HepG2 (cell line): ENCODE measurements at regions not wholly inside any gene's neighbourhood (a gene's known extent, or its start where the extent isn't known, plus 50 kb on each side); places are given as distances from the start of the nearest gene placed in this dataset.
A peak's percentile ranks its signal among the peaks of the same experiment; 100 is the strongest.

Experiments
- ATAC-seq: fragments of 200-7000 bp; cut with Tn5 transposase; 3 replicates; pipeline ENCODE4 v1.9.1; 2020; ENCODE audit warnings: mild to moderate bottlenecking, moderate library complexity
- BruUV-seq: library from RNA; stranded (reverse); fragments of 400-500 nt; replicated peaks from 2 replicates; lab custom pipeline; 2021; lab: Mats Ljungman, UMichigan
- CTCF ChIA-PET: fragments of 300-600 bp; formaldehyde crosslinking; extraction: SDS; loops from one replicate; lab custom pipeline; 2021; ENCODE audit warnings: low total read pairs, inconsistent platforms, low intra/inter-chr PET ratio; lab: Yijun Ruan, JAX
- POLR2A ChIA-PET: fragments of 350-600 bp; sonication (Branson Sonifier 250); formaldehyde crosslinking; loops from one replicate; lab custom pipeline; 2020; ENCODE audit warnings: antibody characterized with exemption, inconsistent platforms; lab: Yijun Ruan, JAX
- DNase-seq: peaks from one replicate; pipeline ENCODE4 v3.0.0-alpha.2; 2015; ENCODE audit warnings: low spot score
- FAIRE-seq: peaks from 3 replicates; lab custom pipeline; 2011; peaks lifted over from hg19 to GRCh38; lab: Jason Lieb, UNC
- H2AFZ ChIP-seq: one replicate; pipeline ENCODE4 v1.6.1; 2011; ENCODE audit warnings: low read length, inconsistent platforms
- H3K27ac ChIP-seq: fragments of 300-600 bp; 3 replicates; pipeline ENCODE4 v1.8.0; 2011; ENCODE audit warnings: mixed run types, mild to moderate bottlenecking, mixed read lengths, low read length, inconsistent platforms; ENCODE audit not compliant: insufficient read depth; ENCODE audit errors: extremely low read length
- H3K27me3 ChIP-seq, 2 experiments: fragments of 200-600 bp in 1 of 2; 2 replicates in 1 of 2; 3 replicates in 1 of 2; pipeline versions ENCODE4 v1.6.0 to v1.8.0; 2011; ENCODE audit warnings: low read length in 2 of 2, mild to moderate bottlenecking in 2 of 2, moderate library complexity in 2 of 2, inconsistent platforms in 1 of 2; ENCODE audit not compliant: insufficient read depth in 2 of 2, control insufficient read depth in 1 of 2
- H3K36me3 ChIP-seq, 2 experiments: fragments of 200-600 bp in 1 of 2; replicated peaks in 1 of 2; 2 replicates in 1 of 2; 3 replicates in 1 of 2; pipeline versions ENCODE4 v1.5.1 to v1.8.0; 2011; ENCODE audit warnings: low read length in 2 of 2, inconsistent platforms in 1 of 2; ENCODE audit not compliant: insufficient read depth in 2 of 2, control insufficient read depth in 1 of 2
- H3K4me1 ChIP-seq: 2 replicates; pipeline ENCODE4 v1.5.1; 2012; ENCODE audit warnings: low read length, inconsistent platforms; ENCODE audit not compliant: insufficient read depth
- H3K4me2 ChIP-seq: 2 replicates; pipeline ENCODE4 v1.6.0; 2011; ENCODE audit warnings: low read depth, low read length, inconsistent platforms
- H3K4me3 ChIP-seq, 3 experiments: fragments of 200-600 bp in 1 of 3; sonication (generic), shearing (Covaris generic) in 1 of 3; replicated peaks in 1 of 3; 2 replicates each; pipeline ENCODE4 v1.5.1; 2011 to 2016; ENCODE audit warnings: low read length in 3 of 3, inconsistent platforms in 2 of 3, low read depth in 2 of 3, mild to moderate bottlenecking in 2 of 3, control low read depth in 1 of 3, mixed read lengths in 1 of 3; ENCODE audit not compliant: insufficient read depth in 1 of 3
- H3K79me2 ChIP-seq: one replicate; pipeline ENCODE4 v1.6.1; 2011; ENCODE audit warnings: low read length, inconsistent platforms; ENCODE audit not compliant: insufficient read depth
- H3K9ac ChIP-seq: 2 replicates; pipeline ENCODE4 v1.6.0; 2011; ENCODE audit warnings: mild to moderate bottlenecking, low read depth, low read length, inconsistent platforms; ENCODE audit not compliant: insufficient read depth
- H3K9me3 ChIP-seq: 2 replicates; pipeline ENCODE4 v1.5.1; 2012; ENCODE audit warnings: mild to moderate bottlenecking, low read length
- H4K20me1 ChIP-seq: 2 replicates; pipeline ENCODE4 v1.6.0; 2011; ENCODE audit warnings: inconsistent platforms, mild to moderate bottlenecking, low read length, moderate library complexity; ENCODE audit not compliant: insufficient read depth
- CBFB ChIP-seq: sonication (generic); formaldehyde crosslinking; IDR thresholded peaks from 2 replicates; pipeline ENCODE4 v1.4.0; 2020; ENCODE audit warnings: missing genetic modification reagents
- DMTF1 ChIP-seq: sonication (generic); formaldehyde crosslinking; IDR thresholded peaks from 2 replicates; pipeline ENCODE4 v1.4.0; 2020; ENCODE audit warnings: mild to moderate bottlenecking, missing genetic modification reagents
- JUND ChIP-seq: sonication (generic); formaldehyde crosslinking; IDR thresholded peaks from 2 replicates; pipeline ENCODE4 v1.8.0; 2022; ENCODE audit warnings: mild to moderate bottlenecking, missing genetic modification reagents
- KDM1A ChIP-seq: IDR thresholded peaks from 2 replicates; pipeline ENCODE4 v1.6.1; 2016; ENCODE audit warnings: missing compliant biosample characterization
- MNT ChIP-seq: fragments of 450-650 bp; IDR thresholded peaks from 2 replicates; pipeline ENCODE4 v1.6.1; 2016
- NCOA1 ChIP-seq: sonication (generic); formaldehyde crosslinking; IDR thresholded peaks from 2 replicates; pipeline ENCODE4 v1.9.0; 2021; ENCODE audit warnings: missing genetic modification reagents
- STAT5B ChIP-seq: sonication (generic); formaldehyde crosslinking; IDR thresholded peaks from 2 replicates; pipeline ENCODE4 v1.4.0; 2020; ENCODE audit warnings: missing genetic modification reagents
- ZFP82 ChIP-seq: sonication (generic); formaldehyde crosslinking; IDR thresholded peaks from 2 replicates; pipeline ENCODE4 v1.5.1; 2020; ENCODE audit warnings: mild to moderate bottlenecking, missing genetic modification reagents, borderline replicate concordance
- ZNF263 ChIP-seq: sonication (generic); formaldehyde crosslinking; IDR thresholded peaks from 2 replicates; pipeline ENCODE4 v1.4.0; 2020; ENCODE audit warnings: missing genetic modification reagents
- ZNF557 ChIP-seq: sonication (generic); formaldehyde crosslinking; IDR thresholded peaks from 2 replicates; pipeline ENCODE4 v1.4.0; 2020; ENCODE audit warnings: missing genetic modification reagents
- WGBS: methylation state at CpG from one replicate; pipeline ENCODE4 v1.1.6; 2017; ENCODE audit warnings: low lambda C conversion rate; 5-methylcytosine and 5-hydroxymethylcytosine counted together
- in situ Hi-C: cut with HindIII; loops from 2 replicates; pipeline ENCODE4 v1.10.0; 2017; ENCODE audit warnings: low pct_unique_long_range_greater_than_20kb; ENCODE audit not compliant: extremely low pct_ligation_motif_present
- intact Hi-C: fragments of 100-400 bp; cut with micrococcal nuclease; formaldehyde crosslinking; loops from one replicate; pipeline ENCODE4 v1.10.0; 2022; ENCODE audit not compliant: unreplicated experiment
- TF ChIP-seq, protein P1 (sequence below): sonication (generic); formaldehyde crosslinking; conservative IDR thresholded peaks from 2 replicates; pipeline ENCODE4 v1.8.0; 2022; ENCODE audit warnings: missing genetic modification reagents
- TF ChIP-seq, protein P2 (sequence below): sonication (generic); formaldehyde crosslinking; IDR thresholded peaks from 2 replicates; pipeline ENCODE4 v1.4.0; 2020; ENCODE audit warnings: missing genetic modification reagents

GRCh38 chr2:138190999-138191398, 226.7 kb downstream of the HNMT start:
- intact Hi-C loops (loop anchor here (2.0 kb wide), 1 partner anchor 30 kb away; no protein-coding TSS in a partner anchor), in situ Hi-C loops (no loop called here)
- Histone ChIP-seq H3K27ac (no peak overlapping the region), H3K4me2 (no peak overlapping the region), H3K79me2 (no peaks in the 10 kb centered on the region), H2AFZ (no peak overlapping the region), H4K20me1 (no peaks in the 10 kb centered on the region), H3K36me3 (no peaks in the 10 kb centered on the region), H3K27me3 (no peaks in the 10 kb centered on the region), H3K9me3 (no peaks in the 10 kb centered on the region), H3K4me3 (no peak overlapping the region), H3K9ac (no peak overlapping the region), H3K4me1 (peaks cover 12% of the 10 kb centered on the region)
- 92% methylated on average over 2 of the region's 2 CpGs for WGBS
- no peak for ATAC-seq
- BruUV-seq = no TSS peak
- POLR2A ChIA-PET = no interaction called here
- TF ChIP-seq JUND (CRISPR knock-in tag) (no peak), ZNF557 (CRISPR knock-in tag) (no peak), KDM1A (no peak), CBFB (CRISPR knock-in tag) (no peak), ZFP82 (no peak)
- FAIRE-seq = no peak
- no peak for DNase-seq
- CTCF ChIA-PET = no interaction called here

DNA sequence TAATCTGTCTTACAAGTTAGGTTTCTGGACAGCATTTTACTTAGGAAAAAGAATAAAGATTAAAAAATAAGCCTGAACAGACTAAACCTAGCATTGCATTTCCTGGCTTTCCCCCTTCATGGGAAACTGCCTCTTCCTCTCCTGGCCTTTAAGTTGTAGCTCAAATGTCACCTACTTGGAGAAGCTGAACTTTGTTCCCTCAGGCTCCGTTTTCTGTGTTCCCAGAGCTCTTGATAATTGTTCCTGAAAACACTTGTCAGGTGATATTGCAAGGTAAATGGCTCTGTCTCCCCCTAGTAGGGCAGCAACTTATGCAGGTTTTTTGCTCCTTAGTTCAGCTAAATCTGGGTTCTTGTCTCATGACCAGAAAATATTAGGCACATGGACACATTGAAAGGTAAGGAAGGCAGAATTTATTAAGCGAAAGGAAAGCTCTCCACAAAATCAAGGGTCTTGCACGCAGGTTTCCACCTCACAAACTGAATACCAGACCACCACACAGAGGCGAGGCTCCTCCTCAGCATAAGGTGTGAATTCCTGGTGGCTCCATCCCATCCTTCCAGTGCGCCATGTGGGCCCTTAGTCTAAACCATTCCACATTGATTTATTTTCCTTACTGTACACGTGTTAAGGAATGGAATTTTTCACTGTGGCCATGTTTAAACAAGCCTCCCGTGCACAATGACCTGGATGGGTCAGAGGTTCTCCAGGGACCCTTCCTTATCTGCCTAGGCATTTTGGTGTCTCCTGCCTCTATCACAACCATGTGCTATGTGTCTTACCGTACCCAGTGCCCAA, 229.3 kb downstream of the HNMT start:
- Histone ChIP-seq H3K36me3 (no peaks in the 10 kb centered on the region), H3K27ac (no peak overlapping the region), H4K20me1 (no peaks in the 10 kb centered on the region), H3K9ac (no peak overlapping the region), H3K4me1 (peaks cover 12% of the 10 kb centered on the region), H3K4me2 (0 out of 2 replicates have a peak overlapping the region, but pooled peaks have one; percentile 8), H3K79me2 (no peaks in the 10 kb centered on the region), H2AFZ (no peak overlapping the region), H3K9me3 (no peaks in the 10 kb centered on the region), H3K4me3 (no peak overlapping the region), H3K27me3 (no peaks in the 10 kb centered on the region)
- POLR2A ChIA-PET = no interaction called here
- CTCF ChIA-PET = no interaction called here
- DNase-seq (peak; percentile 14), FAIRE-seq (no peak), ATAC-seq (peak; percentile 78)
- 52% methylated on average over 8 of the region's 8 CpGs for WGBS
- in situ Hi-C loops = no loop called here
- intact Hi-C loops = no loop called here
- BruUV-seq = no TSS peak
- TF ChIP-seq, protein P1, sequence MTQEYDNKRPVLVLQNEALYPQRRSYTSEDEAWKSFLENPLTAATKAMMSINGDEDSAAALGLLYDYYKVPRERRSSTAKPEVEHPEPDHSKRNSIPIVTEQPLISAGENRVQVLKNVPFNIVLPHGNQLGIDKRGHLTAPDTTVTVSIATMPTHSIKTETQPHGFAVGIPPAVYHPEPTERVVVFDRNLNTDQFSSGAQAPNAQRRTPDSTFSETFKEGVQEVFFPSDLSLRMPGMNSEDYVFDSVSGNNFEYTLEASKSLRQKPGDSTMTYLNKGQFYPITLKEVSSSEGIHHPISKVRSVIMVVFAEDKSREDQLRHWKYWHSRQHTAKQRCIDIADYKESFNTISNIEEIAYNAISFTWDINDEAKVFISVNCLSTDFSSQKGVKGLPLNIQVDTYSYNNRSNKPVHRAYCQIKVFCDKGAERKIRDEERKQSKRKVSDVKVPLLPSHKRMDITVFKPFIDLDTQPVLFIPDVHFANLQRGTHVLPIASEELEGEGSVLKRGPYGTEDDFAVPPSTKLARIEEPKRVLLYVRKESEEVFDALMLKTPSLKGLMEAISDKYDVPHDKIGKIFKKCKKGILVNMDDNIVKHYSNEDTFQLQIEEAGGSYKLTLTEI (CRISPR knock-in tag) = no peak
- TF ChIP-seq ZNF263 (CRISPR knock-in tag) = no peak
- no peak for TF ChIP-seq STAT5B (CRISPR knock-in tag)
- peak; percentile 73 for TF ChIP-seq MNT
- TF ChIP-seq, protein P2, sequence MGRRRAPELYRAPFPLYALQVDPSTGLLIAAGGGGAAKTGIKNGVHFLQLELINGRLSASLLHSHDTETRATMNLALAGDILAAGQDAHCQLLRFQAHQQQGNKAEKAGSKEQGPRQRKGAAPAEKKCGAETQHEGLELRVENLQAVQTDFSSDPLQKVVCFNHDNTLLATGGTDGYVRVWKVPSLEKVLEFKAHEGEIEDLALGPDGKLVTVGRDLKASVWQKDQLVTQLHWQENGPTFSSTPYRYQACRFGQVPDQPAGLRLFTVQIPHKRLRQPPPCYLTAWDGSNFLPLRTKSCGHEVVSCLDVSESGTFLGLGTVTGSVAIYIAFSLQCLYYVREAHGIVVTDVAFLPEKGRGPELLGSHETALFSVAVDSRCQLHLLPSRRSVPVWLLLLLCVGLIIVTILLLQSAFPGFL (CRISPR knock-in tag) = no peak
- no peak for TF ChIP-seq DMTF1 (CRISPR knock-in tag)
- TF ChIP-seq NCOA1 (CRISPR knock-in tag) = no peak
